Activated naive CD8-positive, alpha-beta T cell treated with anti-CD3 and anti-CD28 coated beads for 36 hours (primary cell): ENCODE measurements at regions not wholly inside any gene's neighbourhood (a gene's known extent, or its start where the extent isn't known, plus 50 kb on each side); places are given as distances from the start of the nearest gene placed in this dataset.

ENCODE experiments used
- DNase-seq: peaks from one replicate; pipeline ENCODE4 v3.0.0; 2021
- H3K27ac Mint-ChIP-seq: one replicate; pipeline ENCODE4 v1.8.0; 2022; ENCODE audit warnings: mild to moderate bottlenecking, moderate library complexity, mixed read lengths
- H3K27me3 Mint-ChIP-seq: one replicate; pipeline ENCODE4 v1.8.0; 2022; ENCODE audit warnings: mild to moderate bottlenecking, mixed read lengths
- H3K36me3 Mint-ChIP-seq: one replicate; pipeline ENCODE4 v1.8.0; 2021; ENCODE audit warnings: mild to moderate bottlenecking, mixed read lengths
- H3K4me1 Mint-ChIP-seq: one replicate; pipeline ENCODE4 v1.8.0; 2021; ENCODE audit warnings: mixed read lengths
- H3K4me3 Mint-ChIP-seq: one replicate; pipeline ENCODE4 v1.8.0; 2022; ENCODE audit warnings: mild to moderate bottlenecking, moderate library complexity, mixed read lengths
- H3K9me3 Mint-ChIP-seq: one replicate; pipeline ENCODE4 v1.8.0; 2022; ENCODE audit warnings: mixed read lengths

DNA sequence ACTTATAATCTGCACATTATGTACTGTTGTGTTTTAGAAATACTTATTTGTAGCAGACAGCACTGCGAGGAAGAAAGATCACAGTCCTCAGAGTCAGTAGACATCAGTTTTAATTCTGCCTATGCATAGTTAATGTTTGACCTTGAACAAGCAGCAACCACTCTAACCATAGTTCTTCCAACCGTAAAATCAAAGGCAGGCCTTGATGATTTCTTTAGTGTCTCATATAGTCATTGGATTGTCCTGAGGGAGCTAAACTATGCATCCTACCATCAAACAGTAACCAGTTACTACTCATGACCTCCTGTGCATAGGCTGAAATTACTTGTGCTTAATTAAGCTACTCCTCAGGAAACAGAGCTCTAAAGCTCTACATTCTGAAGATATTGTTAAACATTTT, 294.8 kb upstream of the STXBP5 start:
- Mint-ChIP-seq H3K9me3 (no peaks in the 10 kb centered on the region), H3K36me3 (no peaks in the 10 kb centered on the region)

DNA sequence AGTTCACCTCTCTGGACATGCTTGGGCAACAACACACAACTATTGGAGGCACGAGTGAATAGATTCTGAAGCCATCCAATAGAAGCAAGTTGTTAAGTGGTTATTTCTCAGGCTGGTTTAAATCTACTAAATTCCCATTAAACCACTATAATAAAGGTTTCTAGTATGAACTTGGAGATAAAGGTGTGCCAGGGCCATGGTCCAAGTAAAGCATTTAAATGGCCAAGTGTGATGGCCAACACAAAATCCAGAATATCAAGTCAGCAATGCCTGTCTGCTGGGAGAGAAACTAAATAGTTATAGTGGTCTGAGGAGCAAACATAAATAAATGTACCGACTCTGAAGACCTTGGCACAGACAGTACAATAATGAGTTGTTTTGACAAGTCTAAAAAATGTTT, 294.3 kb upstream of the STXBP5 start:
- no peak overlapping the region for H3K4me3 Mint-ChIP-seq
- no peaks in the 10 kb centered on the region for H3K9me3 Mint-ChIP-seq
- H3K27ac Mint-ChIP-seq: no peak overlapping the region
- H3K4me1 Mint-ChIP-seq: peaks cover 4% of the 10 kb centered on the region
- peaks cover 20% of the 10 kb centered on the region for H3K27me3 Mint-ChIP-seq
- no peak for DNase-seq
- H3K36me3 Mint-ChIP-seq: no peaks in the 10 kb centered on the region

More for the DNA sequence above, 294.8 kb upstream of the STXBP5 start:
- DNase-seq: no peak
- Mint-ChIP-seq H3K4me3 (no peak overlapping the region), H3K4me1 (peaks cover 3% of the 10 kb centered on the region), H3K27ac (no peak overlapping the region), H3K27me3 (peaks cover 20% of the 10 kb centered on the region)

DNA sequence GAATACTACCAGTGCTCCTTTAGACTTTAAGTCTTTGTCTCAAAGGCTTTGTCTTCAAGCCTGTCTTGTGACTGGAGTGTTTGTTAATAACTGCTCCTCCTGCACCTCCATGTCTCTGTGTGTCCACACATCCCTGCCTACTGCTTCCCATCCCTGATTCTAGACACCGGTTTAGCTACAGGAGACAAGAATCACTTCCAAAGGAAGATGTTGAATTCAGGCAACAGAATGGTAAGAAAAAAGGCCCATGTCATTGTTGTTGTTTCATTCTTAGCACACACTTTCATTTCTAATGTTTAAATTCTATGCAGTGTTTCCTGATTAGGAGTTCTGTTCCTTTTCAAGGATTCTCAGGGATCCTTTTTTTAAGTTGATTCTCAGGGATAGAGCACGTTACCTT, 293.6 kb upstream of the STXBP5 start:
- no peak for DNase-seq
- Mint-ChIP-seq H3K36me3 (no peaks in the 10 kb centered on the region), H3K4me3 (no peak overlapping the region), H3K4me1 (peaks cover 7% of the 10 kb centered on the region), H3K27me3 (peaks cover 20% of the 10 kb centered on the region), H3K9me3 (no peaks in the 10 kb centered on the region), H3K27ac (no peak overlapping the region)

DNA sequence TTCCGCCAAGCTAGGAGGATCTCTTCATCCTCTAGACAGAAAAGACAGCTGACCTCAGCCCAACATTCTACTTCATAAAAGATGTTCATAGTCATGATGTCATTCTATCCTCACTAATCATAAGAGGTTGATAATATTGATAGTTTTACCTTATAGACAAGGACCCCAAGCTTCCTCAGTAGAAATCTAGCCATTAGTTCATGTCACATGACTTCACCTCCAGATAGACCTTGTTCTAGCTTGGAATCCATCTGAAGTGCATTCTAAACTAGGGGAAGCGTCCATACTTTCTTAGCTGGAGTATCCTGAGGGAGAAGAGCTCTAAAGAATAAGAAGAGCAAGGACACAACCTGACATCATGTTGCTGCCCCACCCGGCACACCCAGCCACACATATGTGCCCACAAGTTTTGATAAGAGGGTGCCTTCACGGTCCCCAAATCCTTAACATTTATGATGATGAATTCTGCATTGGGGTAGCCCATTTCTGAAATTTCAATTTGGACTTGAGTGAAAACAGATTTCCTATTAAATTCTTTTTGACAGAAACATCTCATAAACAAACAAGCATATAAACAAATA, 292.5 kb upstream of the STXBP5 start:
- H3K36me3 Mint-ChIP-seq: no peaks in the 10 kb centered on the region
- H3K27me3 Mint-ChIP-seq: peaks cover 20% of the 10 kb centered on the region
- peaks cover 8% of the 10 kb centered on the region for H3K4me1 Mint-ChIP-seq
- no peak for DNase-seq
- H3K27ac Mint-ChIP-seq: no peak overlapping the region
- no peak overlapping the region for H3K4me3 Mint-ChIP-seq
- H3K9me3 Mint-ChIP-seq: no peaks in the 10 kb centered on the region

DNA sequence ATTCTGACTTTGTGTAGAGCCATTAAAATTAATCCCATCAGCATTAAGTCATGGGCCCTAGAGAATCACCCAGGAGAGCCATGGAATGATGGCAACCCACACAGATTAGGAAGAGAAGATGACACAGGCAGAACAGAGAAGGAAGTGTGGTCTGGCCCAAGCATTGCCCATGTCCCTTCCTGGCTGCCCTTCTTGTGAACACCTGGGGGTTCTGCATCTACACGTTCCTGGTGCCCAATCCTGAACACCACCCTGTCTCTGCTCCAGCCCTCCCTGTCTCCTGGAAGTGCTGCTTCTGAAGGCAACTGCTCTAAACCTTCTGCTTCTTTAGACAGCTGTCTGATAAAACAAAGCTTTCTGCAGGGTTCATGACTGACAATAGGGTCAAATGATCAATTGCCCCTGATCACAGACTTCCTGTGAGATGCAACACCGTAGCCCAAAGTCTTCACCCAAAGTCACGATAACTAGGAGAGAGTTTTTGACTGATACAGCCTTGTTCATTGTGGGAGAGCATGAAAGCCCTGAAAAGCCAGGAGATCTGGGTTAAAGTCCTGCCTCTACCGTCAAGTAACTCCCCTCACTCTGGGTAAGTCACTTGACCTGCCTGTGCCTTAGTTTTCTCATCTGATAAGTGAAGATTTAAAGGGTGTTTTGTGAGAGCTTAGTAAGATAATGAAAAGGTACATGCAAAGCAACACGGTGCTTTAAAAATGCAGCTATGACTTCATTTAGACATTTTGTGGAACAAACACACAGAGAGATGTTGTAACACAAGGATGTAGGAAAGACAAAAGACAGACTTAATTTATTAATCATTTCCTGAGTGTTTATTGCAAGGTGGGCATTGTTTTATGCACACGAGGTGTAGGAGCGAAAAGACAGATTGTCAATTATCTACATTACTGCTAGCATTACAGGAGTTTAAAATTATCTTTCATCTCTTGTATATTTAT, 291.2 kb upstream of the STXBP5 start:
- Mint-ChIP-seq H3K27ac (no peak overlapping the region), H3K27me3 (peaks cover 20% of the 10 kb centered on the region), H3K36me3 (no peaks in the 10 kb centered on the region), H3K4me3 (no peak overlapping the region), H3K9me3 (no peaks in the 10 kb centered on the region), H3K4me1 (peaks cover 8% of the 10 kb centered on the region)
- no peak for DNase-seq

DNA sequence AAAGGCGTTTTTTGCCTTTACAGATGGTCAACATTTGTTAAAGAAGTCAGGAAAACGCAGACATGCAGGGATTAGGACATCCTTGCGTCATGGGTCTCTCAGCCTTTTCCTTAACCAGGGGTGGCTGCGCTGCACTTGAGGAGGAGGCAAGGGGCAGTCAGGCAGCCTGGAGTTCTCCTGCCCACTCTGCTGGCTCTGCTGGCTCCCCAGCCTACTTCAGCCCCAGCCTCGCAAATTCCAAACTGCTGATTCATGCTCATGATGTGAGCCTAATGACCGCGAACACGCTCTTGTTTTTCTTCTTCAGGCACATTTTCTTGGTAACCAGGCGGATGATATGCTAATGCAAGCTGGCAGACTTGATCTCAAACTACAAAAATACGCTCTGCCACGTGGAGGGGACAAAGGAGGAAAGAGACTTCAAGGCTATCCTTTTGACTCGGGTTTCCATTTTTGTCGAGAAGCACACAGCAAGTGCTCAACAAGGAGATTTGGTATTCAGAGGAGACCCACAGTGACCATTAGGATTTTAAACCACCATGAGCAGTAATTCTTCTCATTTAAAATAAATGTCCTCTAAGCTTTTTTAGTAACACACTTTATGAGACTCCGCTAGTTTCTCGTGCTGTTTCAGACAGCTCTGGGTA, 290.3 kb upstream of the STXBP5 start:
- peak overlapping the region; percentile 6 for H3K4me3 Mint-ChIP-seq
- no peak overlapping the region for H3K27ac Mint-ChIP-seq
- H3K36me3 Mint-ChIP-seq: no peaks in the 10 kb centered on the region
- H3K27me3 Mint-ChIP-seq: peaks cover 20% of the 10 kb centered on the region
- no peak for DNase-seq
- H3K4me1 Mint-ChIP-seq: peaks cover 8% of the 10 kb centered on the region
- H3K9me3 Mint-ChIP-seq: no peaks in the 10 kb centered on the region

DNA sequence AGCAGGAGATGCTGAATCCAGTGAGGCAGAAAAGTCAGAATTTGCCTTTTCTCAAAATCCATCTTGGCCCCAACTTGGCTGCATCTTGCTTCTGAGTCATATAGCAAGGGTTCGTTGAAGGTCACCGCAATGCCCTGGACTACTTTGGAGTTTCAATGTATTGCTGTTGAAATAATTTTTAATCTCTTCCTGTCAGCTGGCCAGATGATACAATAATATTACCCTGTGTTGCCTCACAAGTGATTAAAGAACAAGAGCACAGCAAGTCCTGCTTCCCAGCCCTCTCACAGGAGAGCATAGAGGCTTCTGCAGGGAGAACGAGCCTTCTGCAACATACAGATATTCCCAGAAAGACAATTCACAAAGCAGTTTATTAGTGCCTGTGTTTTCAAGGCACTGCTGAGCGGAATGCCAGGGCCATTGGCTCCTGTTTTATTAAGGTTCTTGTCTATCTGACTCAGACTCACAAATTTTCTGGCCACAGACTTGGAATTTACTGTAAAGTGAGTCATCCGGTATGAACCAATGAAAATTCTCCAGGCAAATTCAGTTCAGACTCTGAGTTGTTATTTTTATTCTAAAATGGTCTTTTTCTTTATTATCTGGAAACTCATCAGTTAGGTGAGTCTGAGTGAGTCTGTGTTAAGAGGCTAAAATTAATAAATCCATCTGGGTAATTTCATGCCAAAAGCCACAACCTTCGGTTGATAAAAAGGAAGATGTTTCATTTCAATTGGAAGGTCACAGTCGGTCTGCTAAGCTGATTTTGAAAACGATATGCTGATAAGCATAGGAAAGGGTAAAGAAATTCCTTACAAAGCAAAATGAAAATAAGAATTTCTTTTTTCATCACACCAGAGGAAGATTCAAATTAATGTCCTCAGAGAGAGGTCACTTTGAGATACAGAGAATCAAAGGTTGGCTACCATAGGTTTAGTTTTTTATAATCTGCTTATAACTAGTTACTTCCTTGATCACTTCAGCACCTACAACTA, 289.4 kb upstream of the STXBP5 start:
- Mint-ChIP-seq H3K27me3 (peaks cover 20% of the 10 kb centered on the region), H3K4me1 (peaks cover 8% of the 10 kb centered on the region), H3K9me3 (no peaks in the 10 kb centered on the region), H3K36me3 (no peaks in the 10 kb centered on the region), H3K4me3 (no peak overlapping the region), H3K27ac (no peak overlapping the region)
- DNase-seq: no peak

DNA sequence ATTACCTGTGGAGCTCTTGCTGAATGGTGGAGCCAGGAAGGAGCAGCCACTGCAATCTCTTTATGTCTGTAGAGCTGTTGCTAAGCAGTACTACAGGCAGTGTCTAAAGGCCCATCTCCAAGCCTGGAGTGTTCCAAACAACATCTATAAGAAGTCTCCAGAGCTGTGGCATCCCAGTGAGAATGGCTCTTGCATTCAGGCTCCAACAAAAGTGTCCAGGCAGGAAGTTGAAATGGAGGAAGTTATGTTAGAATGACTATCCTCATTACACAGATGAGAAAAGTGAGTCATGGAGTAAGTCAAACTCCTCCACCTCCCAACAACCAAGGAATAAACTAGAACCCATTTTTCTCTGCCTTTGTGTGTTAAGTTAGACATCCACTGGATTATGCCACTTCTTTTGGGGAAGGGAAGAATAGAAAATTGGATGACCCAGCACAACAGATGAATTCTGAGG, 288.5 kb upstream of the STXBP5 start:
- Mint-ChIP-seq H3K4me3 (no peak overlapping the region), H3K4me1 (peaks cover 8% of the 10 kb centered on the region), H3K36me3 (no peaks in the 10 kb centered on the region), H3K9me3 (no peaks in the 10 kb centered on the region), H3K27ac (no peak overlapping the region), H3K27me3 (peaks cover 14% of the 10 kb centered on the region)
- no peak for DNase-seq

DNA sequence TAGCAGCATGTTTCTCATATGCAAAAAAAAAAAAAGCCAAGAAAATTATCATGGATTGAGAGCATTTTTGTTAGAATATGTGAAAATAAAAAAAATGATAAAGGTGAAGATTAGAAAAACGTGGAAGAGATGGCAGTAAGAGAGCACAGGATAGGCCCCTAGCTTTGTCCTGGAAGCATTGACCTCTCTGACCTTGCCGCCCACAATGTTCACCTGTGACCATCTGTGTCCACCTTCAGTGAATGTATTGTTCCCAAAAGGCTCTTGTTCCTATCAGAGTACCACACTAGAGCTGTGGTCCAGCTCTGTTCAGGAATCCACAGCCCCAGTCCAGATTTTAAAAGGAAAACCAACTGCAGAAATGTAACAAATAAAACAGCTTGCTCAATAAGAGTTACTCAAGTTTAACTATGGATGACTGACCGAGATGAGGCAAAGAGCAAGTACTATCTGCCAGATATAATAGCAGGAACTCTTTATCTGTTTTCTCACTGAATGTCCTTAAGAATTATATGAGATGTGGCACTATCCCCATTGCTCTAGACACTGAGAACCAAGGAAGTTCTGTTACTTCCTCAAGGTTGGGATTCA, 287.7 kb upstream of the STXBP5 start:
- Mint-ChIP-seq H3K27ac (no peak overlapping the region), H3K4me1 (peaks cover 8% of the 10 kb centered on the region), H3K27me3 (peaks cover 12% of the 10 kb centered on the region), H3K9me3 (no peaks in the 10 kb centered on the region), H3K4me3 (no peak overlapping the region), H3K36me3 (no peaks in the 10 kb centered on the region)
- DNase-seq: no peak

DNA sequence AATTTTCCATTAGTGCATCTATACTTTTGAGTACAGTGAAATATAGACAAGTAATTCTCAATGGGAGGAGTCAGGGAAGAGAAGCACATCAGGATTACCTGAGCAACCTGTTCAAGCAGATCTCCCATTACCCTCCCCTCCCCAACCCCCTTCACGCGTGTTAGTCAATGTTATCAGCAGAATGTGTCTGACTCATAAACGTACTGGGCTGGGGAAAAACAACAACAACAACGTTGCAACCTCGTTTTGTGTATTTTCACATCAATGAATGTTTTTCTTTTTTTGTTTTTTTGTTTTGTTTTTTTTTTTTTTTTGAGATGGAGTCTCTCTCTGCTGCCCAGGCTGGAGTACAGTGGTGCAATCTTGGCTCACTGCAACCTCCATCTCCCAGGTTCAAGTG, 287.0 kb upstream of the STXBP5 start:
- no peak overlapping the region for H3K27ac Mint-ChIP-seq
- no peak for DNase-seq
- peaks cover 12% of the 10 kb centered on the region for H3K27me3 Mint-ChIP-seq
- H3K4me3 Mint-ChIP-seq: no peak overlapping the region
- H3K36me3 Mint-ChIP-seq: no peaks in the 10 kb centered on the region
- H3K4me1 Mint-ChIP-seq: peaks cover 8% of the 10 kb centered on the region
- H3K9me3 Mint-ChIP-seq: no peaks in the 10 kb centered on the region

DNA sequence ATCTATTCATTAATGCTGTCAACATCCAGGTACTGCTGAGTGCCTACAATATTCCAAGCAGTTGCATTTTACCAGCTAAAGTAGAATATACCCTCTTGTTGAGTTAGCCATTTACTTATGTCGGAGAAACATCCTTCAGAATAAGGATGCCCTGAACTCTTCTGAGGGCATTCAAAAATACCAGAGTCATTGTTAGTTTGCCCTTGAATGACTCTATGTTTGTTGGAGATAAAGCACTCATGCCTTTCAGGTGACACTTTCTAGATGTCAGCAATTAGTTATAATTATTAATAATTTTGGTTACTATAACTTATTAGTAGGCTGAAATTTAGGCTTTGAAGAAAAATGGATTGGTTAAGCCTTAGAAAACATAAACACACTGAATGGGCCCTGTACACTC, 286.2 kb upstream of the STXBP5 start:
- no peak overlapping the region for H3K4me3 Mint-ChIP-seq
- H3K27ac Mint-ChIP-seq: no peak overlapping the region
- peaks cover 8% of the 10 kb centered on the region for H3K4me1 Mint-ChIP-seq
- peaks cover 9% of the 10 kb centered on the region for H3K27me3 Mint-ChIP-seq
- no peak for DNase-seq
- no peaks in the 10 kb centered on the region for H3K36me3 Mint-ChIP-seq
- H3K9me3 Mint-ChIP-seq: no peaks in the 10 kb centered on the region

DNA sequence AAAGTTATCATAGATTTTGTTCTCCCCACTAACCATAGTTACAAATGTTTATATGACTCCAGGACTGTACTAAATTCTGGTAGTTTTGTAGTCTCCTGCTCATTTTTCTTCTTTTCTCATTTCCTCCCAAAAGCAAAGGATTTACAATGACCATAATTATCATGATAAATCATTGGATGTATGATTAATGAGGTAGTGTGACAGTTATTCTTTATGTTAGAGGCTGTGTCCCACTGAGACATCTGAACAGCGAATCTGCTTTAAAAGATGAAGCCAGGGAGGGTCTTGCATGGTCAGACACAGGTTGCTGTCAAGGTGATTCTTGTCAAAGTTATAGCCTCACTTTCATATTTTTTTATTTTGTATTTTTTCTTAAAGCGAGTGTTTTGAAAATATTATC, 285.2 kb upstream of the STXBP5 start:
- Mint-ChIP-seq H3K27me3 (peaks cover 2% of the 10 kb centered on the region), H3K27ac (no peak overlapping the region), H3K4me3 (no peak overlapping the region), H3K4me1 (peaks cover 6% of the 10 kb centered on the region), H3K36me3 (no peaks in the 10 kb centered on the region), H3K9me3 (no peaks in the 10 kb centered on the region)
- no peak for DNase-seq

DNA sequence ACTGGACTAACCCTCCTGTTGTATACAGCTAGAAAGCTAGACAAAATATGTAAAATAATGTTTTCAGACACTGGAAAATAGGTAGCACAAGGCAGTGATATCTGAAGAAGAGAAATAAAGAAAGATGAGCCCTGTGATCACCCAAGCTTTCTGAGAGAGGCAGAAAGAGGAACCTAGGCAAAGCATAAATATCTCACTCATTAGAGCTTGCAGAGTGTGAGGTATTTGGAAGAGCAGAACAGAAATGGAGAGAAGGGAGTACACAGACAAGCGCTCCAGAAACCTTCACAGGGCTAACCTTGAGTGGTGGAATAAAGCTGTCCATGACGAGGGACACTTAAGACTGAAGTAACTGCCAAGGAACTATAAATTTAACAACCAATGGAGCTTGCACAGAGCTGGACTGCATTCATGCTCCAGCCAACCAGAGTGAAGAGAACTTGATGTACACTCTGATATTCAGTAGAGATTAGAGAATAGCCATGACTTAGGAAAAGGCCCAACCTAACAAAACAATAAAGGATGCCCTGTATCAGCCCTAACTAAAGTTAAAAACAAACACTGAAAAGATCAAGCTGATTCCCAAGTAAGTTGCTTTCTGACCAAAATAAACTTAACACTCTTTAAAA, 280.9 kb upstream of the STXBP5 start:
- H3K27ac Mint-ChIP-seq: no peak overlapping the region

DNA sequence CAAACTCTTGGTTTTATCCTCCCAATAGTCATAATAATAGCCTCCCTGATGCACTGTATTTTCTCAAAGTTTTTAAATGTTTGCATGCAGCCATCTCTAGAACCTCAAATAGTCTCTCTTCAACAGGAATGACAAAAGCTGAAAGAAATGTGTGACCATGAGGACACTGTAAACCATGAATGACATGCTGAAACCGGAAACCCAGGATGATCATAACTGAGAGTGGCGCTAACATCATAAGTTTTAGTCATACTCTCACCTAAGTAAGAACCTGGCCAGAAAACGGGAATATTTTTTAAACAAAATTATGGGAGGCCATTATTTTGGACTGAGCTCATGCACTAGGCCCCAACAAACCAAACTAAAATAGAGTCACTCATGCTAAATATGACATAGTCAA, 278.4 kb upstream of the STXBP5 start:
- no peak for DNase-seq
- no peak overlapping the region for H3K4me3 Mint-ChIP-seq
- no peaks in the 10 kb centered on the region for H3K36me3 Mint-ChIP-seq
- no peak overlapping the region for H3K27ac Mint-ChIP-seq
- no peaks in the 10 kb centered on the region for H3K4me1 Mint-ChIP-seq
- no peaks in the 10 kb centered on the region for H3K27me3 Mint-ChIP-seq
- H3K9me3 Mint-ChIP-seq: no peaks in the 10 kb centered on the region

More for the DNA sequence above, 280.9 kb upstream of the STXBP5 start:
- DNase-seq: no peak
- no peaks in the 10 kb centered on the region for H3K36me3 Mint-ChIP-seq
- H3K4me3 Mint-ChIP-seq: no peak overlapping the region
- no peaks in the 10 kb centered on the region for H3K27me3 Mint-ChIP-seq
- no peaks in the 10 kb centered on the region for H3K4me1 Mint-ChIP-seq
- H3K9me3 Mint-ChIP-seq: no peaks in the 10 kb centered on the region
